Posterior vena cava (tissue), 2 donors: ENCODE measurements at regions not wholly inside any gene's neighbourhood (a gene's known extent, or its start where the extent isn't known, plus 50 kb on each side); places are given as distances from the start of the nearest gene placed in this dataset.

Experiments used
- DNase-seq: peaks from one replicate; pipeline ENCODE4 v3.0.0-alpha.2; 2020; ENCODE audit warnings: low spot score
- intact Hi-C, 2 donors: fragments of 100-400 bp; cut with DNase I; formaldehyde crosslinking; loops; one replicate each; pipeline versions ENCODE4 v1.14.1 to v1.14.2; 2022 to 2023
- donor health status: DM: yes; HTN: yes; CAD: no.
- donor health status: DM: yes; HTN: yes; CAD: no.

DNA sequence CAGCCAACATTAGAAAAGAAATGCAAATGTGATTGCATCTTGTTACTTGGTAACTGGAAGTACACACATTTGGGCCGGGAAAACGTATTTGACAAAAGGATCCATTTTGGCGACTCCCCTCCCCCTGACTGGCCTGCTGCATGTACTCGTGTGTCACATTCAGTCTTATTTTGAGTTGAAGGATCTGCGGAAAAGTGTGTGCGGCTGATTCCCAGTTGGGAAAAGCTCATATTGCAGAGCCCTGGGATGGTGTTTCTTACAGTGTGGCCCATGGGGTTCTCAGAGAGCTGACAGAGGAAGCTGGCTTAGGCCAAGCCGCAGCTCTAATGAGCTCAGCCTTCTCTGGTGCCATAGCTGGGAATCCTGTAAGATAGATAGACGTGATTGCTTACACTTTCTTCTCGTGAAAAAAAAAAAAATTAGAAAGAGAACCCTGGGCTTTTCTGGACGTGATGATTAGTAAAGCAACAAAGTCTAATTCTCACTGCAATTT is 170.3 kb upstream of the ARGLU1 start:
- intact Hi-C loops = no loop called here
- no peak for DNase-seq

DNA sequence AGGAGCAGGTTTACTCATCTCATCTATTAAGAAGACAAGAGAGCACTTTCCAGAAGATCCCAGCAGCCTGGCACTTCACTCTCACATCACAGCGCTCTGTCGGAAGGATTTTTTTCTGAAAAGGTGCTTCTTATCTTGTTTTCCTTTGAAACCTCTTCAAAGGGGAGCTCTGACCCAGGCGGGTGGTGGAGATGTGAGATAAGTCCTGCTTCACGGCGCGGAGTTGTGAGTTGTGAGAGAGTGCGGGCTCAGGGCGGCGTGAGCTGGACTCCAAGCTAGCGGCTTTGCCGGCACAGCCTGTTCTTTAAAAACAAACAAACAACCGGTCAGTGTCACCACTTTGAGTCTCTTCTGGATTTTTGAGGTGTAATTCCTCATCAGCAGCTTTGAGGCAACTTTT is 169.0 kb upstream of the ARGLU1 start:
- DNase-seq = no peak
- intact Hi-C loops = no loop called here

DNA sequence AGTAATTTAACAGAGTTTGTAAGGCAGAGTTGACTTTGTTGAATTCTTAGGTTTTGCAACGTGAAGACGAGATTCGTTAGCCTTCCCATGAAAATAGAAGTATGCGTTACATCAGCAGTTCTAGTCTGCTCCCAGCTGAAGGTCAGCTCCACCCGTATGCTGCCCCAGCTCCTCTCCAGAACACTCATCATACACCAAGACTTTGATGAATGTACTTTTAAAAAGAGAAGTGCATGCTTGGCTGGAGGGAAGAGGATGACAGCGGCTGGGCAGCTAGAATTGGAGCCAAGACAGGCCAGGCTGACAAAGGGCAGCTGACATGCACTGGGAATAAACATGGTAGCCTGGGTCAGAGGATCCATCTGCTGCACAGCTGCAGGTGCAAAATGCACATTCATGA is 166.3 kb upstream of the ARGLU1 start:
- intact Hi-C loops = no loop called here
- DNase-seq = no peak

DNA sequence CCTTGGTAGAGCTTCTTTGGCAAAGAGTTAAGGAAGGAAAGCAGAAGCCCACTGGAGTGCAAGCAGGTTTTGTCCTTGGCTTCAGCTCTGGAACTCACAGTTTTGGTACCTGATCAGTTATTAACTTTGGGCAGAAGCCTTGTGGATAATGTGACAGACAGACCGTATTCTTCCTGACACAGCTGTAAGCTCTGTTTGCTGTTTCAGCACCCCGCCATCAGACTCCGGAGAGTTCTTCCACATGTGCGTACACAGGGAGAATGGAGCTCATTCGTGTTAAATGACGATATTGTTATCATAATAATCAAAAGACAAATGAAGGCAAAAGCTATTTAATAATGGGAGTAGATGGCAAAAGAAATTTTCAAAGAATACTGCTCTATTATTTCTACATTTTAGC is 155.1 kb upstream of the ARGLU1 start:
- intact Hi-C loops = no loop called here

DNA sequence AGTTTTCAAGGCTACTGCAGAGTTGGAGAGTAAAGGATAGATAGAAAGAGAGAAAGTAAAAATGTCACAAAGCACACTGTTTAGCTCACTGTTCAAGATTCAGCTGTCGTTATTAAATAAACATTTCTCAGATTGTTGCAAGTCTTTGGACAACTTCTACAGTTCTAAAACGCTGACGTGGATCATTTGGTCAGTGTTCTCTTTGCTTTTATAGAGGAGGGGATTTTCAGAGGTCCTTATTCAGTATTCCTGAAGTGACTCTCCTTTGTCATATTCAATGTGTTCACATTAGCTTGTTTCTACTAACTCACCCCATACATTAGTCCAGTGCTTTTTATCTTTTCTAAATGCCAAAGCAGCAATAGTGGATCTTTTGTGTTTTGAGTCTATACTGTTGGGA is 154.7 kb upstream of the ARGLU1 start:
- no peak for DNase-seq
- intact Hi-C loops = no loop called here

More for the DNA sequence above, 155.1 kb upstream of the ARGLU1 start:
- DNase-seq = no peak

DNA sequence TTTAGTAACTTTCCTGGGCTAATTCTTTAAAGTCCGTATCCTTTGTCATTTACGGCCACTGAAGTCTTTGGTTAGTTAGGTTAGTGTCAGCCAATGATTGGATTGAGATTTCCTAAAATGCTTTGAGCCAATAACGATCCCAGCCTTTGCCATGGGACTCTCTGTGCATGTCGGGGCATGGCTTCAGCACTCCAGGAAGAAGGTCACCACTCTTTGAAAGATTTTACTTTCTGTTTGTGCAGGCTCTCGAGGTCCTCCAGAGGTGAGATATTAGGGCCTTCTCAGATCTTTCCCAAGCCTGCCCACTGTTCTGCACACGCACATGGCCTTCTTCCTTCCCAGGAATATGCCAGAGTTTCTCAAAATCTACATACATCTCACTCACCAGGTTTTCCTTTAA is 153.7 kb upstream of the ARGLU1 start:
- intact Hi-C loops = no loop called here
- no peak for DNase-seq

DNA sequence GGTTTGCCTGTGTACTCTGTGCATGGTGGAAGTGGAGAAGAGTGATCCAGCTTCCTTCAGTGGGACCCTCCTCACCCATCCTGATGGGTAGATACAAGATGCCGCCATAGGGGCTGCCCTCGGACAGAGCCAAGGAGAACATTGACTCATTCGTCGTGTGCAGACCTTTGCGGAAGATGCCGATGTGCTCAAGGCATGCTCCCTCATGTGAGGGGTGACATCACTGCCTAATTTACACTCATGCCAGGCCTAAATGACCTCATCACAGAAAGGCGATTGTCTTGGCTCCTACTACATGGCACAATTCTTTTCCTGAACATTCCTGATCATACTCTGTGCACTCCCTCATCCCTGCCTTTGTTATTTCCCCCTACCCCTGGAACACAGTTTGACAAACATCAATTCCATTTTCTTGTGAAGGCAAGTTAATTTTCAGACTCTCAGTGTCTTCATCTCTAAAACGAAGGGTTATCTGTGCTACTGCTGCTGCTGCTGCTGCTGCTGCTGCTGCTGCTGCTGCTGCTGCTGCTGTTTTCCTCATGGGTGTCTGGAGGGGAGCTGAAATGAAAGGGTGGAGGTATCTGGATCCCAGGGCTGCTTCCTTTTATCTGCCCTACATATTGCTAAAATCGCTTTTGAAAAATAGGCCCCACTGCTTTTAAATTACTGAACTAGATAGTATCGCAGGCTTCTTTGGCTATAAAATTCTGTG is 146.5 kb upstream of the ARGLU1 start:
- no peak for DNase-seq
- intact Hi-C loops = no loop called here

DNA sequence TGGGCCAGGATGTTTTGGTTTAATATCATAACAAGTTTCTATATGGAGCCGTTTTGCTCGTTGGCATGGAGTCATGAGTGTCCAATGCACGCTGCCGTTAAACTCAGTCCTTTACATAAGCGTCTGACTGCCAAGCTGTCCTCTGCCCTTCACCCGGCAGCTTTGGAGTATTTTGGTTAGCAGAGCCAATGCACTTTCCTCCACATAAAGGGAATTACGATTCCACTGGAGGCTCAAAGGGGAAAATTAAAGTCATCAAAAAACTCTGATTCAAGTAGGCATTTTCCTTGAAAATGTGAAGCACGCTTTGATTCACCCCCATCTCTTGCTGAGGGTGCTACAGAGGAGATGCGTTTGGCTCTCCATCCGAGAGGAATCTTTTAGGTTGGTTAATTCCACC is 144.4 kb upstream of the ARGLU1 start:
- intact Hi-C loops = no loop called here
- no peak for DNase-seq

DNA sequence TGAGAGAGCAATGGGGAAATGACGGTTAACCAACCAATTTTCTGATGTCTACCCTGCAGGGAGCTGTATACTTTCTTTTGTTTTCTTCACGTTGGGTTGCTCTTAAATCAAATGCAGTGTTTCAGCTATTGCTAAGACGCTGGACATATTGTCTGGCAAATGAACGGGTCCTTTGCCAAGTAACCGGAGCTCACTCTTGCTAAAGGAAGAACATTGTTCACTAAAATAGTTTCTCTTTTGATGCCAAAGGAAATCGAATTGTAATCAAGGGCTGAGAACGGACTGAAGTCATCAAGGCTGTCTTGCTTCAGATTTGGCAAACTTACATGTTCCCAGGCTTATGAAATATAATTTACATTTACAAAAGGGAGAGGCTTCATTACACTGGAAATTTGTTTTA is 142.3 kb upstream of the ARGLU1 start:
- DNase-seq = no peak
- intact Hi-C loops = no loop called here

DNA sequence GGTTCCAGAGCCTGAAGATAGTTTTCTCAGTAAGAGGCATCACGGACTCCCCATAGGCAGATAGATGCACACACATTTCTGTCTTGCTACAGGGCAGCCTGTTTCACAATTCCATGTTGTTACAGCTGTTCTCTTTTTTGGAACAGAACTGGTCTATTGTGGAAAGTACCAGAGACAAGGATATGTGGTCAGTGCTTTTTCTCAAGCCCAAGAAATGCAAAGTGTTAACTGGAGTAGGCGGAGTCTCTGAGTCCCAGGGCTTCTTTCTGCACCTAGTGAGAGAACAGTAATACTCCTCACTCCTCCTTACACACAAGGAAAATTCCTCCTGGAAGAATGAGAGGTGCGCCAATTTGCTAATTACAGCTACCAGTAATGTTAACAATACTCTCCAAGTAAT is 141.6 kb upstream of the ARGLU1 start:
- intact Hi-C loops = no loop called here
- no peak for DNase-seq

DNA sequence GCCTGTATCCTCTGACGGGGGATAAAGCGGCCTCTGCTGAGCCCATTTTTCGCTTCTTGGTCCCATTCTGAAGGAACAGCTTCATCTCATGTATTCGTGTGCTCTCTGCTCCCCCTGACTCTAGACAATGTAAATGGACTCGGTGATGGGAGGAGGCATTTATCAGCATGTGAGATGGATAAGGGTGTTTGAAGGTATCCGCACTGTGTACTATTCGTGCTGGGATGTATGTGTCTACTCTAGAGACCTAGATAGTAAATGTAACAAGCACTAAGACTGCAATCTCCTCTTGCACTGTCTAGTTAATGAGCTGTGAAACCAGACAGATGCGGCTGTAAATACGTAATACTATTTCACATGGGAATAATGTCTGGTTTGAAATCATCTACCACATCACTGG is 134.6 kb upstream of the ARGLU1 start:
- no peak for DNase-seq
- intact Hi-C loops = no loop called here

DNA sequence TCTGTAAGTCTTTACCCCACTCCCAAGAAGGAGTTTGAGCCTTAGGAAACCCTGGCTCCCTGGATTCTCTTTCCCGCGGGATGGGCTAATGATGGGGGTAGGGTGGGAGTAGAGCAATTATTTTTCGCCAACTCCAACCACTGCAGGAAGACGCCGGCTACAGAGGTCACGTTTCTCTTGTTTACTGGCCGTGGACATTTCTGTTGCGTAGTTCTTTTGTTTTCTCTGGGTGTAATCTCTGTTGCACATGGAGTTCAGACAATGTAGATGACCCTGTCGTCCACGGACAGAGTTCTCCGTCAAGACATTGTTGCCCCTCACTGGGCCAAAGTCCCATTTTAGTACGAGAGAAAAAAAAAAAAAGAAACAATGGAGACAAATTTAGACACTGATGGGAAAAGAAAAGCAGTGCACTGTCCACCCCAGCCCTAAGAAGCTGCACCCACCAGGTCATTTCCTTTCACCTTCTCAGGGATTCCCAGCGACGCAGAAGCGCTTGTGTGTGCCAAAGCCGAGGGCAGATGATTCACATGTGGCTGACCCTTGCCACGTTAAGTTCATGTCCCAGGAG is 133.9 kb upstream of the ARGLU1 start:
- no peak for DNase-seq
- intact Hi-C loops = no loop called here

DNA sequence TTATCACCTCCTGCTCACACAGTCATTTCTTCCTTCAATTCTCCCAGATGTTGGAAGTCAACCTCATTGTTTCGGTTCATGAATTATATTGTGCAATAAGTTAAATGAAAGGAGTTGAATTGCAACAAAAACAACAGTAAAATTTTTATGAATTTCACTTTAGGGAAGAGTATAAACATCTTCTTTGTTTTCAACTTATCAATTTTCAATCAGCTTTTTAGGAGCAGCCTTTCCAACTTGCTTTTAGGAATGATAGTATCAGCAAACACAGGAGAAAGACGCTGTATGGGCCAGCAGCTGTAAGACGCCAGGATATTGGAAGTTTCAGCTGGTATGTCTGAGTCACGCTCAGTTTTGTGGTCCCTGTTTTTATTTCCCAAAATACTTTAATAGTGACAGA is 132.5 kb upstream of the ARGLU1 start:
- intact Hi-C loops = no loop called here
- no peak for DNase-seq

DNA sequence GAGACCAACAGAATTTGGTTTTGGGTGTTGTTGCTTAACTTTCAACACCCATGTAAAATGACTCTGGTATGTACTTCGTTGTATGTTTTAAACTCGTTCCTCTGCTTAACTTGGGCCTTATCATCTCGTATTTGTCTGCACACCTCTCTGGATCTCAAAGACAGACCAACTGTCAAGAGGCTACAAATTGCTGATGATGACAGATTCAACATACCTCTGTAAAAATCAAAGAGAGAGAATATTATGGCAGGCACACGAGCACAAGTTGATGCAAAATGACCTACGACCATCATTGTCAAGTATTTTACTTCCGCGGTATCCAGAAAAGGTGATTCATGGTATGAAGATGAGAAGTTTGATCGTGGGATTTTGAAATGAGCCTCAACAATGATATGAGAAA is 132.1 kb upstream of the ARGLU1 start:
- no peak for DNase-seq
- intact Hi-C loops = no loop called here

DNA sequence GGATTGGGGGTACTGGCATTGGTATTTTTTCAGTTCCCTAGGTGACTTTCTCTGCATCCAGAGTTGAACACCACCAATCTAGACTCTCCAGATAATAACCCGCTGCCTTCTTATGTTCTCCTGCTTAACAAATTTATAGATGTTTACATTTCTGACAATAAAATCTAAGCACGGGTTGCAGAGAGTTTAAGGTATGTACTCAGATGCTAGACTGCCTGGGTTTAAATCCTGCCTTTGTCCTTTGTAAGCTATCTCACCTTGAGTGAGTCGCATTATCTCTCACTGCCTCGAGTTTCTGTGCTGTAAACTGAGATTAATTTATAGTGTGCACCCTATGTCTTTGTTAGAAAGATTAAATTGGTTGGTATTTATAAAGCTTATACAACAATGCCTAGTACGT is 131.4 kb upstream of the ARGLU1 start:
- intact Hi-C loops = no loop called here
- DNase-seq = no peak

DNA sequence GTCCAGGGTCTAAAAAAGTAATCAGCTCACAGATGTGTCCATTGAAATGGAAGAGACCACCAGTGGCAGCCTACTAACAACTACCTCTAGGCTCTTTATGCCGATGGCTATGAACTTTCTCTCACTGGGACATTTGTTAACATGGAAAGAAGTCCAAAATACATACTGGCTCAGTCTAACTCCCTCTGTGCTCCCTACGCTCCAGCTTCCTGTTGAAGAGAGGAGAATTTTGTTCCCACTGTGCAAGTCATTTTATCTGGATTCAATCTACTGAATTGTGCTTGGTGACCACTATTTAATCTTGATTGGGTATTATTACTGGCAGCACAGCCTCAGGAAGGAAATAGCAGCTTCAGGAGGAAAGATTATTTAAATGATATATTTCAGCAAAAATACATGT is 128.8 kb upstream of the ARGLU1 start:
- no peak for DNase-seq
- intact Hi-C loops = no loop called here

DNA sequence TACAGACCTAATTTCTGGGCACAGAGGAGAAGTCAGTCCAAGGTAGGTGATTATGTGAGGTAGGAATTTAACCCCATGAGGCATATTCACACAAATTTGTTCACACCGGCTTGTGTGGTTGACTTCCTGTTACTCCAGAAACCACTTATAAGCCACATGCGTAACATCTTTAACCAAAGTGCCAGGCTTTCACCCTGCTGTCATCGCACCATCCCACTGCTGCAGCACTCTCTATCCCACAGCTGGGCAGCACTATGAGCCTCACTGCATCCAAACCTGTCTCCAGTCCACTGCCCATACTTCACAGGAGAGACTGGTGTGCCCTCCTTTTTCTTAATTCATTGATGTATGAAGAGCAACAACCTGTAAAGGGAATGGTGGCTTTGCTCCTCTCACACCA is 128.2 kb upstream of the ARGLU1 start:
- intact Hi-C loops = no loop called here
- no peak for DNase-seq

DNA sequence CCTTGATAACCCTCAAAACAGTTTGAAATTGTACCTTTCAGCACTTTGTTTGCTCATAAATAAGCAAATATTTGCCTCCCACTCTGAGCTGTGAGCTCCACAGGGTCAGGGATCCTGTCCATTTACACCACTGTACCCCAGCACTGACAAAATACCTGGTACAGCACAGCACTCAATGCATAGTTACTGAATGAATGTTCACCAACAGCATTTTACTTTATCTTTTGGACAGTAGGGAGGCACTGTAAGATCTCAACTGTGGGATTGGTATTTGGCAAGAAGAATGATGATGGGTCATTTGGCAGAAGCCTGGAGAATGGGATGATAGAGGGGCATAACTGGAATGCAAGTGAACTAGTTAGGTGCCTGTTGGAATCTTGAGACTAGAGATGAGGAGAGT is 127.2 kb upstream of the ARGLU1 start:
- intact Hi-C loops = no loop called here

DNA sequence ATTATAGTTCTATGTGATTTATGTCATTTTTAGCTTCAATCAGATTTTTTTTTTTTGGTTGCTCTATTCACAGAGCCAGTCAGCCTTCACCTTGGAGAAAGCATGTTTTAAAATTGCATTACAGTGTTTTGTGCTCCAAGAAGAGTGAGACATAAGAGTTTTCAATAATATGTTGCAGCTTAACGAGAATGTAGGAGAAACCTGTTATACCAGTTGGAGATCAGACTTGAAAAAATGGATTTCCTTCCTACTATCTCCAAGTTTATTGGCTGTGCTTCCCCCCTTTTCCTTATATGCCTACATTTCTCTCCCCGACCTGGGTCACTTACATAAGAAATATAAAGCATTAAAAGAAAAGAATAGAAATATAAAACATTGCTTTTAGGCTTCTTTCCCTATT is 123.9 kb upstream of the ARGLU1 start:
- DNase-seq = no peak
- intact Hi-C loops = no loop called here

More for the DNA sequence above, 127.2 kb upstream of the ARGLU1 start:
- DNase-seq = no peak

DNA sequence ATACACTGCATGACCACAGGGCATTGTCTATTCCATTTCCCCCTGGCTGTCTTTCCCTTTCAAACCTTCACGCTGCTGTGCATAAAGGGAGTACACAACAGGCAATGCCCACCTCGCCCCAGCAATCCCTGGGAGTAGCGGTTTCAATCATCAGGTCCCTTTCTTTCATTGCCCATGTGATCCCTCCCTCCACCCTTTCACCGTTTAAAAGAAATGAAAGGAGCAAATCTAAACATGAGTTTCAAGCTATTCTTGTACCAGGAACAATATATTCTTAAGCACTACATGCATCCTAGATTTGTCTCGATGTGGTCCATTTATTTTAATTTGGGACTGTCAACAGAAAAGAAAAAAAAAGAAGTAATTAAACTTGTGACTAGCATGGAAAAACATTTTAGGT is 123.4 kb upstream of the ARGLU1 start:
- intact Hi-C loops = no loop called here
- no peak for DNase-seq

DNA sequence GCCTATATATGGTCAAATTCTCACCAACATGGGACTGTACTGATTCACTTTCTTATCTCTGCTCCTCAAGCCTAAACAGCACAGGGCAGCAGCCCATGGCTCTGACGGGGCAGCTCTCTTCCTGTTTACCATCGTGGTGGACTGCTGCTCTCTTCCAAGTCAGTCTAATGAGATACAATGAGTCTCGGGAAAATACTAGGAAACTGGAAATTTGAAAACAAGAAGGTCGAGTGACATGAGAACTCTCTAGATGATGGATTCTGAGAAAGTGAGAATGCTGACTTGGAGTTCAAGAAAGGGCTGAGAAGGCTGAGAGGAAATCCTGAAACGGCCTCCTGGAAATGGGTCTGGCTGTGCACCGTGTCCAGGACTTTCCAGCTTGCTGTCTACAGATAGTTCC is 122.8 kb upstream of the ARGLU1 start:
- intact Hi-C loops = no loop called here
- DNase-seq = no peak

DNA sequence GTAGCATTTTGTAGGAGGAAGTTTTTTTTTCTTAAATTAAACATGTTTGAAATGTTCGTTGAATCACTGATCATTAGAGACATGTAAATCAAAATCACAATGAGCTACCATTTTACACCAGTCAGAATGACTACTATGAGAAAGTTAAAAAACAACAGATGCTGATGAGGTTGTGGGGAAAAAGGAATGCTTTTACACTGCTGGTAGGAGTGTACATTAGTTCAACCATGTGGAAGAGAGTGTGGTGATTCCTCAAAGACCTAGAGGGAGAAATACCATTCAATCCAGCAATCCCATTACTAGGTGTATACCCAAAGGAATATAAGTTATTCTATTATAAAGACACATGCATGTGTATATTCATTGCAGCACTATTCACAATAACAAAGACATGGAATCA is 122.0 kb upstream of the ARGLU1 start:
- intact Hi-C loops = no loop called here
- no peak for DNase-seq
